ENCODE measurements at regions not wholly inside any gene's neighbourhood (a gene's known extent, or its start where the extent isn't known, plus 50 kb on each side); places are given as distances from the start of the nearest gene placed in this dataset.

DNA sequence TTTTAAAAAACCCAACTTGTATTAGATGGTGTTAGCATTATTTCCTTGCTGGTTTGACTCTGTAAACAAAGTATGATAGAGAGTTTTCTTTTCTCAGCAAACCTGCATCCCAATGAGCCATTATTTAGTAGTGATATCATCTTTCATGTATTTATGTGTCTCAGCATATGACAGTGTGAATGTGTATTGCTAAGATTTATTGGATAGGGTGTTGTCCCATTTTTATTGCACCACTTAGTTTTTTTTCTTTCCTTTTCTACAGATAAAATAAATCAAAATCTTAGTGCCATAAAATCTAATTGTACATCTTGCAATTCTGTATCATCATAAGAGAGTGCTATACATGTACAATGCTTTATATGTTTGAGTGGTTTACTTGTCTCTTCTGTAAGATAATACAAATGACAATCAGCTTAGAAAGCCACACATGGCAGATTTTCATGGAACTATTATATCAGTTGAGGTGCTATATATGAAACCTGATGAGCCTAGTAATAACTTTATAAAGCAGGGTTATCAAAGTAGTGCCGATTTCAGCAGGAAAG, 149.2 kb upstream of the CYLC2 start:
- no peaks in the 10 kb centered on the region for H3K27me3 ChIP-seq
- no peak overlapping the region for H3K27ac ChIP-seq
- WGBS, 2 donors = 56 to 67% methylated on average over 1 of the region's 1 CpG
- TF ChIP-seq, protein P1, sequence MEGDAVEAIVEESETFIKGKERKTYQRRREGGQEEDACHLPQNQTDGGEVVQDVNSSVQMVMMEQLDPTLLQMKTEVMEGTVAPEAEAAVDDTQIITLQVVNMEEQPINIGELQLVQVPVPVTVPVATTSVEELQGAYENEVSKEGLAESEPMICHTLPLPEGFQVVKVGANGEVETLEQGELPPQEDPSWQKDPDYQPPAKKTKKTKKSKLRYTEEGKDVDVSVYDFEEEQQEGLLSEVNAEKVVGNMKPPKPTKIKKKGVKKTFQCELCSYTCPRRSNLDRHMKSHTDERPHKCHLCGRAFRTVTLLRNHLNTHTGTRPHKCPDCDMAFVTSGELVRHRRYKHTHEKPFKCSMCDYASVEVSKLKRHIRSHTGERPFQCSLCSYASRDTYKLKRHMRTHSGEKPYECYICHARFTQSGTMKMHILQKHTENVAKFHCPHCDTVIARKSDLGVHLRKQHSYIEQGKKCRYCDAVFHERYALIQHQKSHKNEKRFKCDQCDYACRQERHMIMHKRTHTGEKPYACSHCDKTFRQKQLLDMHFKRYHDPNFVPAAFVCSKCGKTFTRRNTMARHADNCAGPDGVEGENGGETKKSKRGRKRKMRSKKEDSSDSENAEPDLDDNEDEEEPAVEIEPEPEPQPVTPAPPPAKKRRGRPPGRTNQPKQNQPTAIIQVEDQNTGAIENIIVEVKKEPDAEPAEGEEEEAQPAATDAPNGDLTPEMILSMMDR (IDR thresholded peaks at IDR 0.05) = no peak
- no peak overlapping the region for H3K4me3 ChIP-seq
- H3K9me3 ChIP-seq = peaks cover 0 to 14% (median 0%) of the 10 kb centered on the region in 11 donors
- ATAC-seq = no peak
- DNase-seq = no peak
- no peaks in the 10 kb centered on the region for H3K4me1 ChIP-seq
- H3K36me3 ChIP-seq = no peaks in the 10 kb centered on the region
- intact Hi-C loops (cut with DNase I) = no loop called here

- TF ChIP-seq, protein P1 (IDR thresholded peaks at IDR 0.05) = no peak
- H3K36me3 ChIP-seq = no peaks in the 10 kb centered on the region
- no peaks in the 10 kb centered on the region for H3K27me3 ChIP-seq
- no peak overlapping the region for H3K4me3 ChIP-seq
- ATAC-seq (no peak), DNase-seq (no peak)
- H3K4me1 ChIP-seq = no peaks in the 10 kb centered on the region
- H3K27ac ChIP-seq = no peak overlapping the region
- WGBS, 2 donors = 86 to 92% methylated on average over 2 of the region's 2 CpGs
- H3K9me3 ChIP-seq = peaks cover 0 to 9% (median 0%) of the 10 kb centered on the region in 11 donors
- intact Hi-C loops (cut with DNase I) = no loop called here
These were observed 150.4 kb upstream of the CYLC2 start for GRCh38 chr9:102844716-102845115.

- no peaks in the 10 kb centered on the region for H3K27me3 ChIP-seq
These were observed 152.7 kb upstream of the CYLC2 start for GRCh38 chr9:102842423-102842822.

DNA sequence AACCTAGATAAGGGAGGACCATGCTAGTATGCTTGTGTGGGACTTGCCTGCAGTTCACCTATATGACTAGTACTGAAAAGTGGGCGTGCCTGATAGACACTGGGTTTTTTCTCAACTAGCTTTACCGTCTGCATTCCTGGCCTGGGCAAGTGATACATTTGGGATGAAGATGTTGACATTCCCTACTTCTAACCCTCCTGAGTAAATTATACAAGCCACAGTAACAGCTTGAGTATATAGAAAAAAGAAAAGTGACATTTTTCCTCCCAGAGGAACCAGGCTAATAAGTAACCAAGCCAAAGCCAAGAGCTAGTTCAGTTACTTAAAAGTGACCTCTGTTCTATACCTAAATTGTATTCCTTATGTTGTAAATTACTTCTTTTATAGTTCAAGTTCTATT, 153.8 kb upstream of the CYLC2 start:
- no peaks in the 10 kb centered on the region for H3K27me3 ChIP-seq
- ATAC-seq (no peak), DNase-seq (no peak)
- no peaks in the 10 kb centered on the region for H3K9me3 ChIP-seq
- H3K4me1 ChIP-seq = no peaks in the 10 kb centered on the region
- intact Hi-C loops (cut with DNase I) = no loop called here
- TF ChIP-seq, protein P1 (IDR thresholded peaks at IDR 0.05) = no peak
- 66 to 71% methylated on average over 2 of the region's 2 CpGs for WGBS, 2 donors
- H3K36me3 ChIP-seq = no peaks in the 10 kb centered on the region
- H3K27ac ChIP-seq = no peak overlapping the region
- no peak overlapping the region for H3K4me3 ChIP-seq

More at GRCh38 chr9:102842423-102842822, 152.7 kb upstream of the CYLC2 start:
- intact Hi-C loops (cut with DNase I) = no loop called here
- Histone ChIP-seq H3K9me3 (peaks cover 0 to 8% (median 0%) of the 10 kb centered on the region in 11 donors), H3K4me3 (no peak overlapping the region), H3K36me3 (no peaks in the 10 kb centered on the region), H3K4me1 (no peaks in the 10 kb centered on the region), H3K27ac (no peak overlapping the region)
- TF ChIP-seq, protein P1 (IDR thresholded peaks at IDR 0.05) = no peak
- no peak for DNase-seq
- no peak for ATAC-seq
- WGBS, 2 donors = 81 to 82% methylated on average over 2 of the region's 2 CpGs
